Adrenal gland (tissue), 9 donors: ENCODE measurements at regions not wholly inside any gene's neighbourhood (a gene's known extent, or its start where the extent isn't known, plus 50 kb on each side); places are given as distances from the start of the nearest gene placed in this dataset.
A peak's percentile ranks its signal among the peaks of the same experiment; 100 is the strongest.
"Not testable (repeated sequence)": the region's sequence is repeated elsewhere in the genome, so short reads cannot be mapped to it uniquely, and the experiment has no call there.

Source experiments
- DNase-seq, 7 donors: peaks; one replicate each; pipeline ENCODE4 v3.0.0-alpha.2; 2019 to 2020
- H3K27ac ChIP-seq, 5 donors: fragments of 200-600 bp; sonication (generic) in 4 of 5; 1 replicate in 3 of 5; 2 replicates in 2 of 5; pipeline versions ENCODE4 v1.5.1 to v1.8.0; 2016 to 2020; ENCODE audit warnings: mild to moderate bottlenecking in 1 of 5
- H3K27me3 ChIP-seq: fragments of 200-600 bp; 2 replicates; pipeline ENCODE4 v1.8.0; 2021
- H3K36me3 ChIP-seq, 2 donors: fragments of 200-600 bp; replicated peaks in 1 of 2; 1 replicate in 1 of 2; 2 replicates in 1 of 2; pipeline versions ENCODE4 v1.5.1 to v1.8.0; 2018 to 2022
- H3K4me1 ChIP-seq, 2 donors: fragments of 200-600 bp; replicated peaks in 1 of 2; 1 replicate in 1 of 2; 2 replicates in 1 of 2; pipeline versions ENCODE4 v1.5.1 to v1.8.0; 2018 to 2021
- H3K4me3 ChIP-seq, 4 donors: fragments of 200-600 bp; sonication (generic) in 3 of 4; one replicate each; pipeline ENCODE4 v1.5.1; 2016 to 2018
- H3K9me3 ChIP-seq, 3 donors: fragments of 200-600 bp; sonication (generic) in 1 of 3; replicated peaks in 1 of 3; 1 replicate in 2 of 3; 2 replicates in 1 of 3; pipeline versions ENCODE4 v1.5.1 to v1.8.0; 2016 to 2021
- POLR2A ChIP-seq, 2 donors: fragments of 450-650 bp; IDR thresholded peaks; one replicate each; pipeline ENCODE4 v1.6.1; 2017; ENCODE audit warnings: antibody characterized with exemption in 2 of 2, mild to moderate bottlenecking in 2 of 2, moderate library complexity in 1 of 2
- WGBS, 4 donors: extraction: QIAGEN DNeasy Blood & Tissue Kit in 2 of 4; methylation state at CpG; one replicate each; pipeline versions ENCODE4 v1.1.5 to v1.1.7; 2013 to 2017; 5-methylcytosine and 5-hydroxymethylcytosine counted together
- intact Hi-C, 2 donors: fragments of 100-400 bp; cut with DNase I; formaldehyde crosslinking; loops; one replicate each; pipeline versions ENCODE4 v1.14.1 to v1.15.0; 2022 to 2023
- TF ChIP-seq, protein P1 (sequence below), 6 experiments: fragments of 450-650 bp in 4 of 6; fragments of 200-600 bp in 2 of 6; sonication (generic) in 1 of 6; IDR thresholded peaks; 1 replicate in 5 of 6; 2 replicates in 1 of 6; pipeline versions ENCODE4 v1.5.1 to v1.8.0; 2016 to 2021; ENCODE audit warnings: antibody characterized with exemption in 6 of 6, mild to moderate bottlenecking in 2 of 6, moderate library complexity in 1 of 6
- donor health status: healthy with polysubstance abuse.
- donor health status: Bipolar disorder and iron deficiency.
- donor health status: DM: yes; HTN: yes; CAD: no.
- donor health status: DM: no; HTN: no; CAD: no.
- donor health status: DM: no; HTN: no; CAD: no.

GRCh38 chrX:68980906-68981616 lies 152.2 kb downstream of the EFNB1 start:
- intact Hi-C loops: no loop called here
- no peak overlapping the region for H3K4me3 ChIP-seq
- DNase-seq: no peak
- no peak overlapping the region for H3K27ac ChIP-seq
- TF ChIP-seq, protein P1, sequence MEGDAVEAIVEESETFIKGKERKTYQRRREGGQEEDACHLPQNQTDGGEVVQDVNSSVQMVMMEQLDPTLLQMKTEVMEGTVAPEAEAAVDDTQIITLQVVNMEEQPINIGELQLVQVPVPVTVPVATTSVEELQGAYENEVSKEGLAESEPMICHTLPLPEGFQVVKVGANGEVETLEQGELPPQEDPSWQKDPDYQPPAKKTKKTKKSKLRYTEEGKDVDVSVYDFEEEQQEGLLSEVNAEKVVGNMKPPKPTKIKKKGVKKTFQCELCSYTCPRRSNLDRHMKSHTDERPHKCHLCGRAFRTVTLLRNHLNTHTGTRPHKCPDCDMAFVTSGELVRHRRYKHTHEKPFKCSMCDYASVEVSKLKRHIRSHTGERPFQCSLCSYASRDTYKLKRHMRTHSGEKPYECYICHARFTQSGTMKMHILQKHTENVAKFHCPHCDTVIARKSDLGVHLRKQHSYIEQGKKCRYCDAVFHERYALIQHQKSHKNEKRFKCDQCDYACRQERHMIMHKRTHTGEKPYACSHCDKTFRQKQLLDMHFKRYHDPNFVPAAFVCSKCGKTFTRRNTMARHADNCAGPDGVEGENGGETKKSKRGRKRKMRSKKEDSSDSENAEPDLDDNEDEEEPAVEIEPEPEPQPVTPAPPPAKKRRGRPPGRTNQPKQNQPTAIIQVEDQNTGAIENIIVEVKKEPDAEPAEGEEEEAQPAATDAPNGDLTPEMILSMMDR (IDR thresholded peaks at IDR 0.05): no peak
- no peak for TF ChIP-seq POLR2A (IDR thresholded peaks at IDR 0.05)
- H3K4me1 ChIP-seq: no peaks in the 10 kb centered on the region
- H3K27me3 ChIP-seq: peaks cover 9% of the 10 kb centered on the region
- H3K36me3 ChIP-seq: no peaks in the 10 kb centered on the region
- no peaks in the 10 kb centered on the region for H3K9me3 ChIP-seq
- 82 to 97% (median 91%) methylated on average over 5 to 9 of the region's 9 CpGs for WGBS, 4 donors

- H3K4me3 ChIP-seq: no peak overlapping the region
- no peak for DNase-seq
- H3K27ac ChIP-seq: peak overlapping the region in 1 of 5 donors; percentile 29
These were observed 149.8 kb downstream of the EFNB1 start for GRCh38 chrX:68978655-68979054.

DNA sequence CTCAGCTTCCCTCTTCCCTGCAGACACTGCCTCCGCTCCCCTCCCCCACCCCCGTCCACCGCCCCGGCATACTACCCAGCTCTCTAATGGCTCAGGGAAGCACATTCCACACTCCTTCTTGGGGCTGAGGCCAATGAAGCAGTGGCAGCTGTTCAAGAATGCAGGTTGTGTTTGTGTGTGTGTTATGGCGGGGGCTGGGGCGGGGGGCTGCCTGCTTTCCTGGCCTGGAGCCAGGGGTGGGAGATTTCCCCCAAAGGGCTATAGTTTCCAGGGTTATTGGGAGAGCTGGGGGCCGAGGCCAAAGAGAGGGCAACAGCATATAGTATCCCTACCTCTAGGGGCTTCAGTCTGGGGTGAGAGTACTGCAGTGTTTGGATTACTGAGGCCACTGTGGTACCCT lies 149.4 kb downstream of the EFNB1 start:
- 33 to 58% (median 48%) methylated on average over 4 to 7 of the region's 7 CpGs for WGBS, 4 donors
- no peak for DNase-seq
- H3K36me3 ChIP-seq: no peaks in the 10 kb centered on the region
- no peak overlapping the region for H3K4me3 ChIP-seq
- no peak overlapping the region for H3K27ac ChIP-seq
- intact Hi-C loops: no loop called here
- no peaks in the 10 kb centered on the region for H3K4me1 ChIP-seq
- H3K27me3 ChIP-seq: no peaks in the 10 kb centered on the region
- TF ChIP-seq POLR2A (IDR thresholded peaks at IDR 0.05): no peak
- TF ChIP-seq, protein P1 (IDR thresholded peaks at IDR 0.05): no peak
- H3K9me3 ChIP-seq: peaks cover 0 to 13% (median 0%) of the 10 kb centered on the region in 3 donors

More at GRCh38 chrX:68978655-68979054, 149.8 kb downstream of the EFNB1 start:
- peaks cover 4% of the 10 kb centered on the region for H3K27me3 ChIP-seq
- TF ChIP-seq, protein P1 (IDR thresholded peaks at IDR 0.05): no peak
- TF ChIP-seq POLR2A (IDR thresholded peaks at IDR 0.05): no peak
- no peaks in the 10 kb centered on the region for H3K36me3 ChIP-seq
- H3K9me3 ChIP-seq: peaks cover 0 to 10% (median 0%) of the 10 kb centered on the region in 3 donors
- H3K4me1 ChIP-seq: no peaks in the 10 kb centered on the region
- intact Hi-C loops: no loop called here
- WGBS, 4 donors: 41 to 75% (median 61%) methylated on average over 1 of the region's 1 CpG

DNA sequence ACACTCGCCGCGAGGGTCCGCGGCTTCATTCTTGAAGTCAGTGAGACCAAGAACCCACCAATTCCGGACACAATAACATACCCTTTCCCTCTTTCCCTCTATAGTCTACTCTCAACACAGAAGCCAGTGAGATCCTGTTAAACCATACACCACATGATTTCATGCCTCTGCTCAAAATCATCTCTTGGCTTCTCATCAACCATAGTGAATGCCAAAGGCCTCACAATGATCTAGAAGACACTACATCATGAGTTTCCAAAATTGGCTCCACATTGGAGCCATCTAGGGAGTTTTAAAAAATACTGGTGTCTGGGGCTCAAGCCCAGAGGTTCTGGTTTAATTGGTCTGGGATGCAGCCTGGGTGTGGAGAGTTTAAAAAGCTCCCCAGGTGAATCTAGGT lies 124.5 kb downstream of the EFNB1 start:
- whole genome bisulfite sequencing, 4 donors: 87 to 97% (median 92%) methylated on average over 3 to 6 of the region's 6 CpGs
- no peaks in the 10 kb centered on the region for H3K4me1 ChIP-seq
- no peak for DNase-seq
- intact Hi-C loops: no loop called here
- H3K9me3 ChIP-seq: no peaks in the 10 kb centered on the region
- no peak overlapping the region for H3K27ac ChIP-seq
- H3K27me3 ChIP-seq: peaks cover 5% of the 10 kb centered on the region
- no peak for TF ChIP-seq POLR2A (IDR thresholded peaks at IDR 0.05)
- TF ChIP-seq, protein P1 (IDR thresholded peaks at IDR 0.05): no peak
- H3K4me3 ChIP-seq: no peak overlapping the region
- no peaks in the 10 kb centered on the region for H3K36me3 ChIP-seq

DNA sequence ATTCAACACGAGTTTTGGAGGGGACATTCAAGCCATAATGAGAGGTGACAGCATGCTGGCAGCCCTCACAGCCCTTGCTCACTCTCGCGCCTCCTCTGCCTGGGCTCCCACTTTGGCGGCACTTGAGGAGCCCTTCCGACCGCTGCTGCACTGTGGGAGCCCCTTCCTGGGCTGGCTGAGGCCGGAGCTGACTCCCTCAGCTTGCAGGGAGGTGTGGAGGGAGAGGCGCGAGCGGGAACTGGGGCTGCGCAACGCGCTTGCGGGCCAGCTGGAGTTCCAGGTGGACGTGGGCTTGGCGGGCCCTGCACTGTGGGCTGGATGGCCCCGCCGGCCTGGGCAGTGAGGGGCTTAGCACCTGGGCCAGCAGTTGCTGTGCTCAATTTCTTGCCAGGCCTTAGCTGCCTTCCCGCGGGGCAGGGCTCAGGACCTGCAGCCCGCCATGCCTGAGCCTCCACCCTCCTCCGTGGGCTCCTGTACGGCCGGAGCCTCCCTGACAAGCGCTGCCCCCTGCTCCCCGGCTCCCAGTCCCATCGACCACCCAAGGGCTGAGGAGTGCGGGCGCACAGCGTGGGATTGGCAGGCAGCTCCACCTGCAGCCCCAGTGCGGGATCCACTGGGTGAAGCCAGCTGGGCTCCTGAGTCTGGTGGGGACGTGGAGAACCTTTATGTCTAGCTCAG lies 123.3 kb downstream of the EFNB1 start:
- intact Hi-C loops, H3K27me3 ChIP-seq, H3K4me3 ChIP-seq, H3K4me1 ChIP-seq, H3K27ac ChIP-seq, H3K36me3 ChIP-seq, H3K9me3 ChIP-seq, DNase-seq: not testable (repeated sequence)
- WGBS, 4 donors: 84 to 97% (median 90%) methylated on average over 28 to 32 of the region's 32 CpGs; no CpG with 5 or more reads in 1 of the 4 donors
